CD8-positive, alpha-beta memory T cell (primary cell): ENCODE measurements at regions not wholly inside any gene's neighbourhood (a gene's known extent, or its start where the extent isn't known, plus 50 kb on each side); places are given as distances from the start of the nearest gene placed in this dataset.

Source experiments
- CTCF ChIA-PET: fragments of 350-600 bp; sonication (Branson Sonifier 250); formaldehyde crosslinking; loops from one replicate; lab custom pipeline; 2021; ENCODE audit warnings: antibody characterized with exemption; lab: Charles Lee
- POLR2A ChIA-PET: fragments of 350-600 bp; sonication (Branson Sonifier 250); formaldehyde crosslinking; loops from one replicate; lab custom pipeline; 2021; ENCODE audit warnings: antibody characterized with exemption; lab: Charles Lee
- DNase-seq, 5 donors: peaks; one replicate each; pipeline versions ENCODE4 v3.0.0 to v3.0.0-alpha.2; 2020 to 2022; ENCODE audit warnings: mixed read lengths in 1 of 5
- H3K27ac ChIP-seq: one replicate; pipeline ENCODE4 v1.7.0; 2013; ENCODE audit warnings: low read depth, mild to moderate bottlenecking, low read length, moderate library complexity
- H3K27me3 ChIP-seq: 2 replicates; pipeline ENCODE4 v1.7.0; 2013; ENCODE audit warnings: low read length, mild to moderate bottlenecking; ENCODE audit not compliant: insufficient read depth, poor library complexity, severe bottlenecking
- H3K36me3 ChIP-seq: 2 replicates; pipeline ENCODE4 v1.7.0; 2013; ENCODE audit warnings: mild to moderate bottlenecking, low read length, moderate library complexity; ENCODE audit not compliant: insufficient read depth
- H3K4me1 ChIP-seq: 2 replicates; pipeline ENCODE4 v1.7.0; 2013; ENCODE audit warnings: mild to moderate bottlenecking, low read length, moderate library complexity; ENCODE audit not compliant: insufficient read depth
- H3K4me3 ChIP-seq: 2 replicates; pipeline ENCODE4 v1.7.0; 2013; ENCODE audit warnings: mild to moderate bottlenecking, low read length
- H3K9me3 ChIP-seq: 2 replicates; pipeline ENCODE4 v1.7.0; 2013; ENCODE audit warnings: mild to moderate bottlenecking, low read length
- H3K27ac Mint-ChIP-seq, 8 donors: one replicate each; pipeline ENCODE4 v1.8.0; 2020 to 2021; ENCODE audit warnings: mixed read lengths in 8 of 8, mild to moderate bottlenecking in 6 of 8, inconsistent platforms in 3 of 8, moderate library complexity in 3 of 8
- H3K27me3 Mint-ChIP-seq, 2 donors: one replicate each; pipeline ENCODE4 v1.8.0; 2020 to 2021; ENCODE audit warnings: mixed read lengths in 2 of 2, mild to moderate bottlenecking in 1 of 2, moderate library complexity in 1 of 2
- H3K36me3 Mint-ChIP-seq, 3 donors: one replicate each; pipeline ENCODE4 v1.8.0; 2020 to 2021; ENCODE audit warnings: mixed read lengths in 3 of 3, inconsistent platforms in 1 of 3, mild to moderate bottlenecking in 1 of 3
- H3K4me1 Mint-ChIP-seq, 3 donors: one replicate each; pipeline ENCODE4 v1.8.0; 2020 to 2021; ENCODE audit warnings: mixed read lengths in 3 of 3, inconsistent platforms in 1 of 3, mild to moderate bottlenecking in 1 of 3
- H3K4me3 Mint-ChIP-seq, 7 donors: one replicate each; pipeline ENCODE4 v1.8.0; 2020 to 2021; ENCODE audit warnings: mixed read lengths in 7 of 7, mild to moderate bottlenecking in 6 of 7, moderate library complexity in 4 of 7, inconsistent platforms in 2 of 7
- H3K9me3 Mint-ChIP-seq, 5 donors: one replicate each; pipeline ENCODE4 v1.8.0; 2020 to 2022; ENCODE audit warnings: mixed read lengths in 5 of 5, mild to moderate bottlenecking in 3 of 5, moderate library complexity in 2 of 5, inconsistent platforms in 1 of 5

DNA sequence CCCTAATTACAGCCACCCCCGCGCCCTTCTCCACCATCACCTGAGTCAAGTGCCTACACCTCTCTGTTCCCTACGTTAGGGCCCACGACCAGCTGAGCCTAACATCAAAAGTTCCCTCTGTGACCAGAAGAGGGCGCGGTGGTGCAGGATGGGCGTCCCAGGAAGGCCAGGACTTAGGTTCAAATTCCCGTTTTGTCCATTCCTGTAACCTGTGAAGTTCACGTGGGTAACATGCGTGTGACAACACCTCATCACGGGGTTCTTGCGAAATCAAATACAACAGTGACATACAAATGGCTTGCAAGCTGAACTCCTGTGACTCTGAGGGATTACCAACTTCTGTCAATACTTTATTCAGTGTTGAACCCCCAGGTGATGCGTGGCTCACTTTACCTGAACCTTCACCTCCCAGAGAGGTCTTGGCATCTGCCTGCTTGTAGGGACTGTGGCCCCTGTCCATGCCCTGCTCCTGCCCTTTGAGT lies 207.9 kb downstream of the ARL4C start:
- ChIA-PET POLR2A (interaction anchor here (1.0 to 4.7 kb wide), 5 partner anchors 8 to 207 kb away, joined by 3 to 60 read pairs (median 3); partner anchors contain the start of gene ARL4C), CTCF (interaction anchor here (0.9 to 5.7 kb wide), 32 partner anchors 8 to 217 kb away, joined by 3 to 86 read pairs (median 4); partner anchors contain the start of gene ARL4C)
- Histone ChIP-seq H3K36me3 (no peaks in the 10 kb centered on the region), H3K4me1 (peaks cover 58% of the 10 kb centered on the region), H3K27me3 (no peaks in the 10 kb centered on the region), H3K4me3 (peak overlapping the region; percentile 45), H3K9me3 (no peaks in the 10 kb centered on the region), H3K27ac (peak overlapping the region; percentile 93)
- peak; percentile 45 to 77 (median 67) for DNase-seq
- Mint-ChIP-seq H3K4me1 (peaks cover 64 to 80% (median 78%) of the 10 kb centered on the region in 3 donors), H3K27ac (peak overlapping the region; percentile 95 to 100 (median 100)), H3K9me3 (peaks cover 0 to 2% (median 0%) of the 10 kb centered on the region in 5 donors), H3K36me3 (no peaks in the 10 kb centered on the region), H3K27me3 (peaks cover 0 to 3% of the 10 kb centered on the region in 2 donors), H3K4me3 (peak overlapping the region in 6 of 7 donors; percentile 47 to 85 (median 71))

DNA sequence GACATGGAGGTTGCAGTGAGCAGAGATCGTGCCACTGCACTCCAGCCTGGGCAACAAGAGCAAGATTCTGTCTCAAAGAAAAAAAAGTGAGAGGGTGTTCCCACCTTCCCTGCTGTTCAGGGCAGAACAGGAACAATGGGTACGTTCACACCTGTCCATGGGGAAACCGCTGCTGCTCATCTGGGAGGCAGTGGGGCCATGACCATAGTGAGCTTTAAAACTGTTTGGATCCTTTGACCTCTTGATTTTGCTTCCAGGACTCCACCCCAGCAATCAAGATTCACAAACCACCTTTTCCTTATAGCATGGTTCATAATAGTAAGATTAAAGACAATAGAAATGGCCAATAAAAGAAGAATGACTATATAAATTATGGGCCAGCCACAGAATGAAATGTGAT lies 209.2 kb downstream of the ARL4C start:
- H3K27ac Mint-ChIP-seq = peak overlapping the region in 6 of 8 donors; percentile 41 to 95 (median 80)

DNA sequence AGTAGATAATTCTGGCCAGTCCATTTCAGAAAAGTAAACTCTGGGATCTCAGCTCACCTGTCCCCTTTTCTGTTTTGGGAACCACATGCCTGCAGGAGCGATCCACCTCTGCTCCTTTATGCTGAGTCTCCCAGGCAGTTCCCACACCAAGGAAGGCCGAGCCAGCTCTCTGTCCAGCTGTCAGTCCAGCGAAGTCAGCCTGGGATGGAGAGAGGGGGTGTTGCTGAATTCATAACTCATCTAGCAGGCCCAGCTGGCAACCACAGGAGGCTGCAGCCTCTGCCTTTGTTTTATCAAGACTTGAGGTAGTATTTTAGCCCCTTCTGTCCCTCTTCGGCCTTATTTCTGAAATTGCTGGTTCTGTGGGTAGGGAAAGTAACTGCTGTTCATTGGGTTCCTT lies 209.9 kb downstream of the ARL4C start:
- Histone ChIP-seq H3K4me1 (peaks cover 37% of the 10 kb centered on the region), H3K27ac (no peak overlapping the region), H3K9me3 (no peaks in the 10 kb centered on the region), H3K4me3 (no peak overlapping the region), H3K36me3 (no peaks in the 10 kb centered on the region), H3K27me3 (no peaks in the 10 kb centered on the region)
- Mint-ChIP-seq H3K27ac (peak overlapping the region in 3 of 8 donors; percentile 42 to 74 (median 61)), H3K4me3 (peak overlapping the region in 1 of 7 donors; percentile 44), H3K36me3 (peaks cover 0 to 5% (median 0%) of the 10 kb centered on the region in 3 donors), H3K9me3 (peaks cover 0 to 4% (median 0%) of the 10 kb centered on the region in 5 donors), H3K27me3 (peaks cover 0 to 4% of the 10 kb centered on the region in 2 donors), H3K4me1 (peaks cover 52 to 74% (median 71%) of the 10 kb centered on the region in 3 donors)
- CTCF ChIA-PET = interaction anchor here (0.8 to 1.6 kb wide), 2 partner anchors 151 to 215 kb away, joined by 3 read pairs; no protein-coding TSS in a partner anchor
- DNase-seq = no peak
- POLR2A ChIA-PET = no interaction called here

More for the DNA sequence above, 209.2 kb downstream of the ARL4C start:
- no peak overlapping the region for H3K4me3 ChIP-seq
- ChIA-PET POLR2A (no interaction called here), CTCF (interaction anchor here (0.7 to 5.7 kb wide), 8 partner anchors 7 to 215 kb away, joined by 3 to 86 read pairs (median 8); partner anchors contain the start of gene ARL4C)
- no peaks in the 10 kb centered on the region for H3K36me3 ChIP-seq
- peaks cover 0 to 4% of the 10 kb centered on the region in 2 donors for H3K27me3 Mint-ChIP-seq
- H3K9me3 ChIP-seq = no peaks in the 10 kb centered on the region
- no peaks in the 10 kb centered on the region for H3K27me3 ChIP-seq
- peaks cover 56 to 75% (median 73%) of the 10 kb centered on the region in 3 donors for H3K4me1 Mint-ChIP-seq
- peaks cover 0 to 5% (median 0%) of the 10 kb centered on the region in 5 donors for H3K9me3 Mint-ChIP-seq
- peaks cover 0 to 3% (median 0%) of the 10 kb centered on the region in 3 donors for H3K36me3 Mint-ChIP-seq
- DNase-seq = no peak
- peaks cover 44% of the 10 kb centered on the region for H3K4me1 ChIP-seq
- no peak overlapping the region for H3K27ac ChIP-seq
- H3K4me3 Mint-ChIP-seq = no peak overlapping the region

DNA sequence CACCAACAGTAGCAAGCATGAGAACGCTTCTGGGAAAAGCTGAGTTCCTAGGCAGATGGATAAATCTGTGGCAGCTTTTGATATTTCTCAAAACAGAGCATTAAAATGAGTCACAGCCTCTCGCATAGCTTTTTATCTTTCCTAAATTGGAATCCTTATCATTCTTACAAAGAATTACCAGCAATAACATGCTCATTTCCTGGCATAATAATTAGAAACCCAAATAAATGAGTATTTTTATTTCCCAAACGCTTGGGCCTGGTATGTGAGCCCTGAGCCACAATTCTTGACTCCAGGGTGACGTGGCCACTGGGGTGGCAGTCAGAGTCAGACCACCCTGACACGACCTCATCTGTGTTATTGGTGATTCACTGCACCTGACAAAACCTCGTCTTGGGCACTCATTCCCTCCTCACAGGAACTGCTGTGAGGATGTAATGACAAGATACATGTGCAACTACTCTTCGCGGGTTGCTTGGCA lies 210.7 kb downstream of the ARL4C start:
- peaks cover 35% of the 10 kb centered on the region for H3K4me1 ChIP-seq
- Mint-ChIP-seq H3K27me3 (peaks cover 0 to 4% of the 10 kb centered on the region in 2 donors), H3K36me3 (peaks cover 0 to 5% (median 0%) of the 10 kb centered on the region in 3 donors), H3K27ac (peak overlapping the region in 4 of 8 donors; percentile 24 to 61 (median 34)), H3K4me1 (peaks cover 45 to 73% (median 67%) of the 10 kb centered on the region in 3 donors), H3K4me3 (no peak overlapping the region), H3K9me3 (peaks cover 0 to 4% (median 0%) of the 10 kb centered on the region in 5 donors)
- no peak overlapping the region for H3K4me3 ChIP-seq
- H3K36me3 ChIP-seq = no peaks in the 10 kb centered on the region
- POLR2A ChIA-PET = no interaction called here
- DNase-seq = no peak
- no peaks in the 10 kb centered on the region for H3K9me3 ChIP-seq
- CTCF ChIA-PET = interaction anchor here (1.3 to 1.7 kb wide), 3 partner anchors 150 to 216 kb away, joined by 3 to 6 read pairs (median 4); no protein-coding TSS in a partner anchor
- H3K27ac ChIP-seq = no peak overlapping the region
- H3K27me3 ChIP-seq = no peaks in the 10 kb centered on the region

DNA sequence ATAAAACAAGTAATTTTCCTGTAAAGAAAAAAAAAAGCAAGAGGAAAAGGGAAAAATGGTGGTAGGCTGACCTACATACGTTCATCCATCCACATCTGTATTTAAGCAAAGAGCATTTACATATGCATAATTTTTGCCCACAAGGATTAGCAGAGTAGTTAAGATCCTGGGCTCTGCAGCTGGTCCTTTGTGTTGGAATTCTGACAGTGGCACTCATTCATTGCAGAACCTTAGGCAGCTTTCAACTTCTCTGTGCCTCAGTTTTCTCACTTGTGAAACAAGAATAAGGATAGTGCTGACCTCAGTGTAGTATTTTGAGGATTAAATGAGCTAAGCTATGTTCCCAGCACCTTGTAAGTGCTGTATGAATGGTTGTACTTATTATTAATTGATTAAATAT lies 211.3 kb downstream of the ARL4C start:
- H3K36me3 Mint-ChIP-seq = peaks cover 0 to 5% (median 0%) of the 10 kb centered on the region in 3 donors
- peaks cover 0 to 1% of the 10 kb centered on the region in 2 donors for H3K27me3 Mint-ChIP-seq
- peaks cover 33% of the 10 kb centered on the region for H3K4me1 ChIP-seq
- no peaks in the 10 kb centered on the region for H3K36me3 ChIP-seq
- no peak for DNase-seq
- H3K27ac Mint-ChIP-seq = no peak overlapping the region
- ChIA-PET POLR2A (interaction anchor here (0.6 kb wide), 2 partner anchors 12 to 202 kb away, joined by 3 to 5 read pairs; no protein-coding TSS in a partner anchor), CTCF (interaction anchor here (1.3 to 1.7 kb wide), 3 partner anchors 150 to 216 kb away, joined by 3 to 6 read pairs (median 4); no protein-coding TSS in a partner anchor)
- H3K27ac ChIP-seq = no peak overlapping the region
- H3K9me3 ChIP-seq = no peaks in the 10 kb centered on the region
- H3K27me3 ChIP-seq = no peaks in the 10 kb centered on the region
- H3K4me3 Mint-ChIP-seq = no peak overlapping the region
- no peak overlapping the region for H3K4me3 ChIP-seq
- peaks cover 45 to 73% (median 67%) of the 10 kb centered on the region in 3 donors for H3K4me1 Mint-ChIP-seq
- peaks cover 0 to 5% (median 0%) of the 10 kb centered on the region in 5 donors for H3K9me3 Mint-ChIP-seq

DNA sequence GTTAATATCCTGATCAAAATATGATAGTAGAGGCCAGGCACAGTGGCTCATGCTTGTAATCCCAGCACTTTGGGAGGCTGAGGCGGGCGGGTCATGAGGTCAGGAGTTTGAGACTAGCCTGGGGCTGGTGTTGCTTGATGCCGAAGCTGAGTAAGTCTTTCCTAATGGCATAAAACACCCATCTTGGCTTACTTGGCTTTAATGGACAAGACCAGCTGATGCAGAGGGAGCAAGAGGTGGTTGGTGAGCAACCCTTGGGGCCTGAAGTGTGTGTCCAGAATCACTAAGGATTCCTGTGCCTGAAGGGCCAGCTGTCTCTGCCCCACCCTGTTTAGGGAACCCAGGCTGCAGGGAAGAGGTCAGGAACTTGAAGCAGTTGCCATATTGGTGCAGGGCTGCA lies 217.2 kb downstream of the ARL4C start:
- H3K27ac Mint-ChIP-seq = peak overlapping the region in 7 of 8 donors; percentile 48 to 93 (median 80)
- peak overlapping the region in 3 of 7 donors; percentile 29 to 36 (median 32) for H3K4me3 Mint-ChIP-seq
- H3K4me1 Mint-ChIP-seq = peaks cover 51 to 78% (median 69%) of the 10 kb centered on the region in 3 donors

DNA sequence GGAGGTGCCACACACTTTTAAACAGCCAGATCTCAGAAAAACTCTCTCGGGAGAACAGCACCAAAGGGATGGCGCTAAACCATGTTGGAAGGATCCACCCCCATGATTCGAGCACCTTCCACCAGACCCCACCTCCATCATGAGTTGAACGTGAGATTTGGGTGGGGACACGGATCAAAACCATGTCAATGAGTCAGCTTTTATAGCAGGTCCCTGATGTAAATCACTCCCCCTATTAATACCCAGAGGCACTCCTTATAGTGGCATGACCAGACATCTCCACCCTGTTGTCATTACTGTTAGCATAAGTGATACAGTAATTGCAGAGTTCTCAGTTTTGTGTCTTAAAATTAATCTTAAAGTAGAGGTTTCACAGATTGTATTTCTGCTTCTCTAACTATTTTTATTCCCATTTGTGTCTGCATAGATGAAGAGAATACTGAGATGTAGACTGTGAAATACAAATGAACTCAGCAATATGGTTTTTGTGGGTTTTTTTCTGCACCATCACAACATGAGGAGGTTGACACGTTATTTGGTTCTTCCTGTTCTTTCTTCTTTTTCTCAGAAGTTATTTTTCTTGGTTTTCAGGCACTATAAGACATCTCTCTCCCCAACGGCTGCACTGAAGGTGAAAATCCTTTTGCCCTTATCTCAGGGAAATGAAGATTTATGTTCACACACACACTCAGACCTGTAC lies 218.2 kb downstream of the ARL4C start:
- CTCF ChIA-PET = no interaction called here
- peaks cover 0 to 9% (median 4%) of the 10 kb centered on the region in 5 donors for H3K9me3 Mint-ChIP-seq
- Histone ChIP-seq H3K4me1 (peaks cover 43% of the 10 kb centered on the region), H3K27ac (no peak overlapping the region), H3K27me3 (no peaks in the 10 kb centered on the region), H3K9me3 (peaks cover 4% of the 10 kb centered on the region), H3K36me3 (no peaks in the 10 kb centered on the region), H3K4me3 (peak overlapping the region; percentile 8)
- peaks cover 0 to 1% of the 10 kb centered on the region in 2 donors for H3K27me3 Mint-ChIP-seq
- peak overlapping the region; percentile 16 to 93 (median 80) for H3K27ac Mint-ChIP-seq
- peak in 2 of 5 donors; percentile 65 to 69 for DNase-seq
- peak overlapping the region in 6 of 7 donors; percentile 29 to 60 (median 48) for H3K4me3 Mint-ChIP-seq
- H3K4me1 Mint-ChIP-seq = peaks cover 60 to 86% (median 79%) of the 10 kb centered on the region in 3 donors
- H3K36me3 Mint-ChIP-seq = peaks cover 0 to 5% (median 0%) of the 10 kb centered on the region in 3 donors
- POLR2A ChIA-PET = interaction anchor here (1.0 kb wide), 1 partner anchor 10 kb away, joined by 3 read pairs; no protein-coding TSS in a partner anchor

More for the DNA sequence above, 217.2 kb downstream of the ARL4C start:
- H3K9me3 Mint-ChIP-seq = peaks cover 0 to 9% (median 0%) of the 10 kb centered on the region in 5 donors
- H3K9me3 ChIP-seq = peaks cover 4% of the 10 kb centered on the region
- no peak overlapping the region for H3K4me3 ChIP-seq
- DNase-seq = no peak
- peaks cover 0 to 5% (median 0%) of the 10 kb centered on the region in 3 donors for H3K36me3 Mint-ChIP-seq
- H3K36me3 ChIP-seq = no peaks in the 10 kb centered on the region
- peaks cover 0 to 1% of the 10 kb centered on the region in 2 donors for H3K27me3 Mint-ChIP-seq
- H3K27me3 ChIP-seq = no peaks in the 10 kb centered on the region
- ChIA-PET CTCF (interaction anchor here (1.2 to 3.0 kb wide), 3 partner anchors 9 to 217 kb away, joined by 3 to 21 read pairs (median 7); no protein-coding TSS in a partner anchor), POLR2A (no interaction called here)
- H3K27ac ChIP-seq = no peak overlapping the region
- peaks cover 34% of the 10 kb centered on the region for H3K4me1 ChIP-seq
